LNCAP (cell line): ENCODE measurements at regions not wholly inside any gene's neighbourhood (a gene's known extent, or its start where the extent isn't known, plus 50 kb on each side); places are given as distances from the start of the nearest gene placed in this dataset.

ENCODE experiments used
- CTCF ChIP-seq: fragments of 450-650 bp; IDR thresholded peaks from 2 replicates; pipeline ENCODE4 v1.5.1; 2017; ENCODE audit warnings: mild to moderate bottlenecking

- TF ChIP-seq CTCF: no peak
Measured at GRCh38 chr1:219732814-219733491, 120.0 kb upstream of the ZC3H11B start.

GRCh38 chr1:219731771-219732170, 118.9 kb upstream of the ZC3H11B start:
- no peak for TF ChIP-seq CTCF

GRCh38 chr1:219726480-219727272, 113.8 kb upstream of the ZC3H11B start:
- no peak for TF ChIP-seq CTCF

- no peak for TF ChIP-seq CTCF
Measured at GRCh38 chr1:219724440-219724839, 111.5 kb upstream of the ZC3H11B start.

- no peak for TF ChIP-seq CTCF
Measured at GRCh38 chr1:219717536-219717935, 104.6 kb upstream of the ZC3H11B start.

GRCh38 chr1:219716611-219717114, 103.8 kb upstream of the ZC3H11B start:
- no peak for TF ChIP-seq CTCF

GRCh38 chr1:219713981-219714381, 101.1 kb upstream of the ZC3H11B start:
- TF ChIP-seq CTCF: no peak
